IMR-90 (cell line): ENCODE measurements at regions not wholly inside any gene's neighbourhood (a gene's known extent, or its start where the extent isn't known, plus 50 kb on each side); places are given as distances from the start of the nearest gene placed in this dataset.

Source experiments
- ATAC-seq: fragments of 200-7000 bp; cut with Tn5 transposase; 2 replicates; pipeline ENCODE4 v1.9.1; 2020; ENCODE audit warnings: low read depth, mild to moderate bottlenecking, moderate library complexity
- BruUV-seq: library from RNA; stranded (reverse); fragments of 400-500 nt; replicated peaks from 2 replicates; lab custom pipeline; 2021; lab: Mats Ljungman, UMichigan
- CTCF ChIA-PET: fragments of 300-600 bp; formaldehyde crosslinking; extraction: SDS; loops from one replicate; lab custom pipeline; 2021; ENCODE audit warnings: antibody characterized with exemption; lab: Yijun Ruan, JAX
- POLR2A ChIA-PET: fragments of 300-600 bp; sonication (Branson Sonifier 250); formaldehyde crosslinking; loops from one replicate; lab custom pipeline; 2022; ENCODE audit warnings: antibody characterized with exemption; ENCODE audit not compliant: unreplicated experiment; lab: Charles Lee
- DNase-seq: peaks from one replicate; pipeline ENCODE4 v3.0.0; 2013
- H2AFZ ChIP-seq: replicated peaks from 2 replicates; pipeline ENCODE3; 2013; ENCODE audit warnings: low read length, mild to moderate bottlenecking; ENCODE audit not compliant: poor library complexity
- H2AK5ac ChIP-seq: 2 replicates; pipeline ENCODE4 v1.6.1; 2013; ENCODE audit warnings: low read depth, low read length, inconsistent platforms
- H2AK9ac ChIP-seq: replicated peaks from 2 replicates; pipeline ENCODE3; 2013; ENCODE audit warnings: mild to moderate bottlenecking, low read depth, low read length, moderate library complexity; ENCODE audit not compliant: poor library complexity
- H2BK120ac ChIP-seq: 2 replicates; pipeline ENCODE4 v1.6.1; 2013; ENCODE audit warnings: low read depth, low read length, inconsistent platforms
- H2BK15ac ChIP-seq: 3 replicates; pipeline ENCODE4 v1.6.1; 2013; ENCODE audit warnings: low read depth, low read length, inconsistent platforms
- H2BK20ac ChIP-seq: 2 replicates; pipeline ENCODE4 v1.6.1; 2013; ENCODE audit warnings: low read depth, mild to moderate bottlenecking, inconsistent platforms, low read length, moderate library complexity
- H2BK5ac ChIP-seq: 2 replicates; pipeline ENCODE4 v1.6.1; 2013; ENCODE audit warnings: mild to moderate bottlenecking, low read depth, low read length, inconsistent platforms; ENCODE audit not compliant: poor library complexity, severe bottlenecking
- H3K14ac ChIP-seq: replicated peaks from 2 replicates; pipeline ENCODE4 v1.6.1; 2013; ENCODE audit warnings: low read depth, low read length, inconsistent platforms
- H3K18ac ChIP-seq: 2 replicates; pipeline ENCODE4 v1.6.1; 2013; ENCODE audit warnings: low read depth, low read length, control low read depth
- H3K23ac ChIP-seq: 2 replicates; pipeline ENCODE4 v1.6.1; 2013; ENCODE audit warnings: low read depth, low read length, inconsistent platforms
- H3K27ac ChIP-seq: 2 replicates; pipeline ENCODE4 v1.5.1; 2013; ENCODE audit warnings: mild to moderate bottlenecking, control low read depth, low read length; ENCODE audit not compliant: insufficient read depth
- H3K27me3 ChIP-seq: 2 replicates; pipeline ENCODE4 v1.6.1; 2013; ENCODE audit warnings: low read length; ENCODE audit not compliant: control insufficient read depth, insufficient read depth
- H3K36me3 ChIP-seq: 2 replicates; pipeline ENCODE4 v1.6.1; 2013; ENCODE audit warnings: low read length, mixed read lengths; ENCODE audit not compliant: control insufficient read depth, insufficient read depth
- H3K4ac ChIP-seq: 2 replicates; pipeline ENCODE4 v1.6.1; 2013; ENCODE audit warnings: low read depth, low read length, inconsistent platforms
- H3K4me1 ChIP-seq: 2 replicates; pipeline ENCODE4 v1.6.1; 2013; ENCODE audit warnings: low read length, mixed read lengths; ENCODE audit not compliant: control insufficient read depth, insufficient read depth
- H3K4me2 ChIP-seq: 2 replicates; pipeline ENCODE4 v1.6.1; 2013; ENCODE audit warnings: low read depth, mild to moderate bottlenecking, control low read depth, low read length, moderate library complexity
- H3K4me3 ChIP-seq: 2 replicates; pipeline ENCODE4 v1.5.1; 2013; ENCODE audit warnings: low read depth, mild to moderate bottlenecking, control low read depth, low read length, moderate library complexity; ENCODE audit not compliant: insufficient read depth
- H3K56ac ChIP-seq: 2 replicates; pipeline ENCODE4 v1.6.1; 2013; ENCODE audit warnings: low read length, inconsistent platforms; ENCODE audit not compliant: insufficient read depth; ENCODE audit errors: extremely low read depth
- H3K79me1 ChIP-seq, 2 experiments: 2 replicates each; pipeline ENCODE4 v1.6.1; 2013; ENCODE audit warnings: low read length in 2 of 2, inconsistent platforms in 1 of 2, low read depth in 1 of 2
- H3K9ac ChIP-seq: 2 replicates; pipeline ENCODE4 v1.6.1; 2013; ENCODE audit warnings: low read depth, low read length, control low read depth
- H3K9me1 ChIP-seq: 2 replicates; pipeline ENCODE4 v1.6.1; 2013; ENCODE audit warnings: low read length, inconsistent platforms; ENCODE audit not compliant: insufficient read depth
- H3K9me3 ChIP-seq: 2 replicates; pipeline ENCODE4 v1.6.1; 2013; ENCODE audit warnings: low read length; ENCODE audit not compliant: control insufficient read depth, insufficient read depth
- H4K20me1 ChIP-seq: 2 replicates; pipeline ENCODE4 v1.6.1; 2013; ENCODE audit warnings: low read length, inconsistent platforms; ENCODE audit not compliant: insufficient read depth
- H4K5ac ChIP-seq: 2 replicates; pipeline ENCODE4 v1.6.1; 2013; ENCODE audit warnings: mild to moderate bottlenecking, low read depth, low read length, control low read depth
- H4K8ac ChIP-seq, 2 experiments: 2 replicates each; pipeline ENCODE4 v1.6.1; 2013; ENCODE audit warnings: low read depth in 2 of 2, low read length in 2 of 2, control low read depth in 1 of 2, inconsistent platforms in 1 of 2
- H4K91ac ChIP-seq: 2 replicates; pipeline ENCODE4 v1.6.1; 2013; ENCODE audit warnings: low read depth, low read length, inconsistent platforms; ENCODE audit not compliant: insufficient read depth
- BHLHE40 ChIP-seq: fragments of 150-350 bp; IDR thresholded peaks from 2 replicates; pipeline ENCODE4 v1.6.1; 2016; ENCODE audit warnings: mild to moderate bottlenecking, low read depth, low read length
- CEBPB ChIP-seq: IDR thresholded peaks from 2 replicates; pipeline ENCODE4 v1.6.1; 2012; ENCODE audit warnings: low read depth, low read length, improper control_type of control experiment
- CHD1 ChIP-seq: IDR thresholded peaks from 2 replicates; pipeline ENCODE4 v1.6.1; 2012; ENCODE audit warnings: low read depth, low read length, improper control_type of control experiment
- NFE2L2 ChIP-seq: fragments of 150-350 bp; IDR thresholded peaks from 2 replicates; pipeline ENCODE4 v1.6.1; 2016; ENCODE audit warnings: low read depth, mild to moderate bottlenecking, low read length
- RAD21 ChIP-seq: IDR thresholded peaks from 2 replicates; pipeline ENCODE4 v1.6.1; 2012; ENCODE audit warnings: low read length, improper control_type of control experiment
- RCOR1 ChIP-seq: IDR thresholded peaks from 2 replicates; pipeline ENCODE4 v1.6.1; 2012; ENCODE audit warnings: mild to moderate bottlenecking, low read length, improper control_type of control experiment; ENCODE audit not compliant: insufficient replicate concordance
- RFX5 ChIP-seq: IDR thresholded peaks from 2 replicates; pipeline ENCODE4 v1.8.0; 2012; ENCODE audit warnings: low read depth, mild to moderate bottlenecking, low read length, moderate library complexity
- WGBS, 2 experiments: methylation state at CpG; one replicate each; pipeline versions ENCODE4 v1.1.5 to v1.1.7; 2013; ENCODE audit warnings: missing lambda C conversion rate in 2 of 2; ENCODE audit not compliant: insufficient read length in 1 of 2; ENCODE audit errors: extremely low coverage in 2 of 2; 5-methylcytosine and 5-hydroxymethylcytosine counted together
- dilution Hi-C: fragments of 300-500 bp; cut with HindIII; formaldehyde crosslinking; loops from one replicate; pipeline ENCODE4 v1.14.3; 2018; ENCODE audit warnings: low sequenced_read_pairs; ENCODE audit not compliant: unreplicated experiment
- in situ Hi-C: fragments of 300-500 bp; cut with MboI; formaldehyde crosslinking; loops from 3 replicates; pipeline ENCODE4 v1.14.3; 2019; ENCODE audit warnings: low sequenced_read_pairs, inconsistent platforms, mixed read lengths
- intact Hi-C: fragments of 100-400 bp; cut with micrococcal nuclease; formaldehyde crosslinking; loops from 2 replicates; pipeline ENCODE4 v1.10.0; 2022

DNA sequence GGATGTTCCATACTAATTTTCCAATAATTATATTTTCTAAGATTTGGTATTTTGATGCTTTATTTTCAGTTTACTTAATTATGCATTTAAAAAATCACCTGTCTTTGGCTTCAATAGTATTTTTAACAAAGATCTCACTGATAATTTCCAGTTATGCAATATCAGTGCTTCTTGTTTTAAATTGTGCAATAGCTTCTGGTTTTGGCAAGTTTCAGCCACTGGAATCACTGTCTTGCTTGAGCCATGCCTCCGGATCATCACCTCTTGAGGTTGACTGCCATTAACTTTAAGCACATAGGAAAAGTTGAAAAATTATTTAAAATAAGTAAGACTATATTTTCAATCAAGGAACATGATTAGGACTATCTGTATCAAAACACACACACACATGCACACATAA lies 1242.1 kb downstream of the HACE1 start:
- no peak overlapping the region for H2BK20ac ChIP-seq
- BruUV-seq, result no TSS peak
- no peak overlapping the region for H3K56ac ChIP-seq
- no peak overlapping the region for H4K8ac ChIP-seq
- H2AK5ac ChIP-seq, result no peak overlapping the region
- no CpG with 5 or more reads among the region's 1 CpG for WGBS, 2 experiments
- no peak overlapping the region for H4K5ac ChIP-seq
- H3K23ac ChIP-seq, result no peak overlapping the region
- no peak overlapping the region for H4K91ac ChIP-seq
- H4K20me1 ChIP-seq, result no peaks in the 10 kb centered on the region
- no peaks in the 10 kb centered on the region for H3K27me3 ChIP-seq
- in situ Hi-C loops (no loop called here), dilution Hi-C loops (no loop called here), intact Hi-C loops (no loop called here)
- TF ChIP-seq NFE2L2 (no peak), CEBPB (peak; percentile 13; the same call in 1 of the 2 replicates), RFX5 (no peak), RAD21 (no peak), BHLHE40 (no peak), RCOR1 (no peak), CHD1 (no peak)
- H3K4me2 ChIP-seq, result no peak overlapping the region
- no peak overlapping the region for H3K9ac ChIP-seq
- H2BK120ac ChIP-seq, result no peak overlapping the region
- no peak overlapping the region for H3K18ac ChIP-seq
- no peaks in the 10 kb centered on the region for H3K9me1 ChIP-seq
- H3K4ac ChIP-seq, result no peak overlapping the region
- ChIA-PET POLR2A (no interaction called here), CTCF (no interaction called here)
- no peak overlapping the region for H2AK9ac ChIP-seq
- no peak overlapping the region for H2BK5ac ChIP-seq
- peaks cover 2% of the 10 kb centered on the region; the same call in 1 of the 2 replicates for H3K9me3 ChIP-seq
- H2AFZ ChIP-seq, result no peak overlapping the region
- DNase-seq, result no peak
- no peaks in the 10 kb centered on the region for H3K4me1 ChIP-seq
- H3K27ac ChIP-seq, result no peak overlapping the region
- H3K4me3 ChIP-seq, result no peak overlapping the region
- H2BK15ac ChIP-seq, result no peak overlapping the region
- no peaks in the 10 kb centered on the region for H3K36me3 ChIP-seq
- no peak for ATAC-seq
- no peaks in the 10 kb centered on the region for H3K79me1 ChIP-seq
- no peak overlapping the region for H3K14ac ChIP-seq
